ENCODE measurements at regions not wholly inside any gene's neighbourhood (a gene's known extent, or its start where the extent isn't known, plus 50 kb on each side); places are given as distances from the start of the nearest gene placed in this dataset.

- Histone ChIP-seq H3K79me2 (ENCODE audit: low read length) (no peaks in the 10 kb centered on the region), H3K4me3 (ENCODE audit: low read length) (no peak overlapping the region), H3K27me3 (ENCODE audit: low read depth, low read length) (no peaks in the 10 kb centered on the region), H3K27ac (ENCODE audit: low read length) (no peak overlapping the region), H3K4me1 (ENCODE audit: low read length) (no peaks in the 10 kb centered on the region), H3K4me2 (ENCODE audit: low read length) (no peak overlapping the region), H3K9me3 (ENCODE audit: insufficient read depth, low read length) (no peaks in the 10 kb centered on the region), H3K9ac (ENCODE audit: low read length) (no peak overlapping the region), H2AFZ (ENCODE audit: low read depth, low read length) (no peak overlapping the region), H4K20me1 (ENCODE audit: insufficient read depth, low read length) (no peaks in the 10 kb centered on the region), H3K36me3 (replicated peaks; ENCODE audit: low read depth, low read length) (no peaks in the 10 kb centered on the region)
- TF ChIP-seq EZH2phosphoT487 (IDR thresholded peaks at IDR 0.05; ENCODE audit: low read depth) (no peak), CTCF (IDR thresholded peaks at IDR 0.05; ENCODE audit: low read depth, low read length) (no peak)
Observed at GRCh38 chr9:715300-715699, 126.2 kb upstream of the DMRT1 start.

DNA sequence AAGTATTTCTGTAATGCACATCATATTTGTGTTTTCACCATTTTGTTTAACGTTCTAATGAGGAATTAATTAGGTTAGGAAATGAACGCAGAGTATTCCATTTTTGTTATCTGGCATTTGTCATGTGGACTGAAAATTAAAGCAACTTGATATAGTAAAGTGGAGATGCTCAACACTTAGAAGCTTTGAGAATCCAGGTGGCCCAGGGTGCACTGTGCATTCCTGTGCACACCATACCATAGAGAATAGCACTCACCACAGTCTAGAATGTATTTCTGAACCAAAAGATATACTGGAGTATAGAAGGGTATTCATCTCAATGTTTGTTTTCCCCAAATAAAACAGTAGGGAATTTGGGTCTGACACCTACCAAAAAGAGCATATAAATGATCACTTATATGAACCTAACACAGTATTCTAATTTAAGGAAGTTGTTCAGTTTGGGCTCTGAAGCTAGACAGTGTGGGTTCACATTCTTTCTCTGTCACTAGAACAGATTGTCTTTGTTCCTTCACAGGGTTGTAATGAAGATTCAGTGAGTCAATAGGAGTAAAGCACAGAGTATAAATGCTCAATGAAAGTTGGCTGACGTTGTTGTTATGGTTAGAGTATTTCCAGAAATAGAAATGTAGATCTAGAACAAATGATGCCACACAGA, 125.6 kb upstream of the DMRT1 start:
- H3K27me3 ChIP-seq (ENCODE audit: low read depth, low read length) = no peaks in the 10 kb centered on the region
- H3K79me2 ChIP-seq (ENCODE audit: low read length) = no peaks in the 10 kb centered on the region
- no peaks in the 10 kb centered on the region for H3K36me3 ChIP-seq (replicated peaks; ENCODE audit: low read depth, low read length)
- H4K20me1 ChIP-seq (ENCODE audit: insufficient read depth, low read length) = no peaks in the 10 kb centered on the region
- no peak overlapping the region for H3K9ac ChIP-seq (ENCODE audit: low read length)
- no peak overlapping the region for H2AFZ ChIP-seq (ENCODE audit: low read depth, low read length)
- H3K4me1 ChIP-seq (ENCODE audit: low read length) = no peaks in the 10 kb centered on the region
- no peak for TF ChIP-seq EZH2phosphoT487 (IDR thresholded peaks at IDR 0.05; ENCODE audit: low read depth)
- no peak for TF ChIP-seq CTCF (IDR thresholded peaks at IDR 0.05; ENCODE audit: low read depth, low read length)
- H3K27ac ChIP-seq (ENCODE audit: low read length) = no peak overlapping the region
- H3K4me2 ChIP-seq (ENCODE audit: low read length) = no peak overlapping the region
- H3K4me3 ChIP-seq (ENCODE audit: low read length) = no peak overlapping the region
- no peaks in the 10 kb centered on the region for H3K9me3 ChIP-seq (ENCODE audit: insufficient read depth, low read length)

- H3K4me3 ChIP-seq (ENCODE audit: low read length) = no peak overlapping the region
- H3K4me2 ChIP-seq (ENCODE audit: low read length) = no peak overlapping the region
Observed at GRCh38 chr9:717722-718121, 123.8 kb upstream of the DMRT1 start.

More at GRCh38 chr9:717722-718121, 123.8 kb upstream of the DMRT1 start:
- Histone ChIP-seq H4K20me1 (ENCODE audit: insufficient read depth, low read length) (no peaks in the 10 kb centered on the region), H3K36me3 (replicated peaks; ENCODE audit: low read depth, low read length) (no peaks in the 10 kb centered on the region), H3K27me3 (ENCODE audit: low read depth, low read length) (no peaks in the 10 kb centered on the region), H3K79me2 (ENCODE audit: low read length) (no peaks in the 10 kb centered on the region), H2AFZ (ENCODE audit: low read depth, low read length) (no peak overlapping the region), H3K4me1 (ENCODE audit: low read length) (no peaks in the 10 kb centered on the region), H3K9ac (ENCODE audit: low read length) (no peak overlapping the region), H3K27ac (ENCODE audit: low read length) (no peak overlapping the region), H3K9me3 (ENCODE audit: insufficient read depth, low read length) (no peaks in the 10 kb centered on the region)
- TF ChIP-seq CTCF (IDR thresholded peaks at IDR 0.05; ENCODE audit: low read depth, low read length) (no peak), EZH2phosphoT487 (IDR thresholded peaks at IDR 0.05; ENCODE audit: low read depth) (no peak)

Data from OCI-LY3 (cell line).